ENCODE measurements at regions not wholly inside any gene's neighbourhood (a gene's known extent, or its start where the extent isn't known, plus 50 kb on each side); places are given as distances from the start of the nearest gene placed in this dataset.

DNA sequence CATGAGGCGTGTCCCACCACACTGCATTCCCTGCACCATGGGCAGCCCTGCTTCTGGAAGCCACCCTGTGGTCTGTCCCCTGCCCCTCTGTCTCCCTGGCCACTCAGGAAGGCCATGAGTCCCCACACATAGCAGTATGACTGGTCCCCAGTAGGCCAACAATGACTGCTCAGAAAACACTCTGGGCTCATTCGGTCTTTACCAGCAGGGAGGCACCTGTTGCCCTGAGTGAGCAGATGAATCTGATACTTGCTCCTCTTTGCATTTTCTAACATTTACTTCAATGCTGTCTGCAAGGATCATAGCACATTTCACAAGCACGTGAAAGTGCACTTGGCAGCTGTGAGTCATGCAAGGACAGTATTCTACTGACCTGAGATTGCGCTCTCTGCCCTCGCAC, 365.4 kb upstream of the IRX1 start:
- FAIRE-seq = no peak

DNA sequence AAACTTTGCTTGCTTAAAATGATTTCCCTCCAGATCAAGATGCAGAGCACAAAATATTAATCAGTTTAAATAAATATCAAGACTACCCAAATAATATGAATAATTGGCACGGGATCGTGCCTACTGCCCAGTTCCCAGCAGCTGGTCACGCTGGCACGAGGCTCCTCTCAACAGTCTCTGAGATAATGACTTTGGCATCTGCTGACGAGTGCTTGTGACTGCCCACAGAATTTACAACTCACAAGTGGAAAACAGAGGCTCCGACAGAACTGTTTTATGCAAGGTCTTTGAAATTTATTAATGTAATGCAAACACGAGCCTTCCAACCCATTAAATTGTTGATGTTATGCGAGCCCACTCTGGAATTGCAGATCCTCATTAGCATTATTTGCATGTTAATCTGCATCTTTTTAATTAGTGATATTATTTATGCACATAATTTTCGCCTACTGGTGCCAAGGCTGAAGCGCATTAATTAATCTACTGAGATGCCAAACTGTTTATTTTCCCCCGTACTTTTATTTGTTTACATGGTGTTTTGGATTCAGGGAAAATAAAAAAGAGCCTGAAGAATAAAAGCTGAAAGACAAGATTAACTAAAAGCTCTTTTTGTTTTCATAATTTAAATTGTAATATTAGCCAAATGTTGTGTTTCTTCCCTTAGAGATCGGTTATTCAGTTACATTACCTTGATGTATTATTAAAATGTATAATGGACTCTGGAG, 369.3 kb upstream of the IRX1 start:
- CTCF ChIA-PET = interaction anchor here (1.4 kb wide), 1 partner anchor 14 kb away, joined by 5 read pairs; no protein-coding TSS in a partner anchor
- H3K9me3 ChIP-seq = no peaks in the 10 kb centered on the region
- 19% methylated on average over 12 of the region's 12 CpGs for WGBS (ENCODE audit: missing lambda C conversion rate)
- H3K27ac ChIP-seq = no peak overlapping the region
- TF ChIP-seq KDM5A (IDR thresholded peaks at IDR 0.05) = no peak
- TF ChIP-seq, protein P1, sequence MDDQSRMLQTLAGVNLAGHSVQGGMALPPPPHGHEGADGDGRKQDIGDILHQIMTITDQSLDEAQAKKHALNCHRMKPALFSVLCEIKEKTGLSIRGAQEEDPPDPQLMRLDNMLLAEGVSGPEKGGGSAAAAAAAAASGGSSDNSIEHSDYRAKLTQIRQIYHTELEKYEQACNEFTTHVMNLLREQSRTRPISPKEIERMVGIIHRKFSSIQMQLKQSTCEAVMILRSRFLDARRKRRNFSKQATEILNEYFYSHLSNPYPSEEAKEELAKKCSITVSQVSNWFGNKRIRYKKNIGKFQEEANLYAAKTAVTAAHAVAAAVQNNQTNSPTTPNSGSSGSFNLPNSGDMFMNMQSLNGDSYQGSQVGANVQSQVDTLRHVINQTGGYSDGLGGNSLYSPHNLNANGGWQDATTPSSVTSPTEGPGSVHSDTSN (IDR thresholded peaks at IDR 0.05) = no peak
- no peak for TF ChIP-seq MAFK (IDR thresholded peaks at IDR 0.05; ENCODE audit: partially characterized antibody)
- no peak for TF ChIP-seq HOXB5 (CRISPR knock-in tag; IDR thresholded peaks at IDR 0.05)
- no peak for TF ChIP-seq TP53 (CRISPR knock-in tag; IDR thresholded peaks at IDR 0.05)
- TF ChIP-seq MAZ (IDR thresholded peaks at IDR 0.05; ENCODE audit: borderline replicate concordance, low read depth, low read length) = no peak
- TF ChIP-seq EHMT2 (IDR thresholded peaks at IDR 0.05; ENCODE audit: low read depth) = no peak
- TF ChIP-seq CBX2 (IDR thresholded peaks at IDR 0.05; ENCODE audit: borderline replicate concordance, low read depth) = no peak
- TF ChIP-seq, protein P2, sequence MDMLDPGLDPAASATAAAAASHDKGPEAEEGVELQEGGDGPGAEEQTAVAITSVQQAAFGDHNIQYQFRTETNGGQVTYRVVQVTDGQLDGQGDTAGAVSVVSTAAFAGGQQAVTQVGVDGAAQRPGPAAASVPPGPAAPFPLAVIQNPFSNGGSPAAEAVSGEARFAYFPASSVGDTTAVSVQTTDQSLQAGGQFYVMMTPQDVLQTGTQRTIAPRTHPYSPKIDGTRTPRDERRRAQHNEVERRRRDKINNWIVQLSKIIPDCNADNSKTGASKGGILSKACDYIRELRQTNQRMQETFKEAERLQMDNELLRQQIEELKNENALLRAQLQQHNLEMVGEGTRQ (IDR thresholded peaks at IDR 0.05) = no peak
- TF ChIP-seq EHF (CRISPR knock-in tag; IDR thresholded peaks at IDR 0.05) = no peak
- TF ChIP-seq SREBF2 (IDR thresholded peaks at IDR 0.05) = no peak
- TF ChIP-seq, protein P3, sequence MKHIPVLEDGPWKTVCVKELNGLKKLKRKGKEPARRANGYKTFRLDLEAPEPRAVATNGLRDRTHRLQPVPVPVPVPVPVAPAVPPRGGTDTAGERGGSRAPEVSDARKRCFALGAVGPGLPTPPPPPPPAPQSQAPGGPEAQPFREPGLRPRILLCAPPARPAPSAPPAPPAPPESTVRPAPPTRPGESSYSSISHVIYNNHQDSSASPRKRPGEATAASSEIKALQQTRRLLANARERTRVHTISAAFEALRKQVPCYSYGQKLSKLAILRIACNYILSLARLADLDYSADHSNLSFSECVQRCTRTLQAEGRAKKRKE (CRISPR knock-in tag; IDR thresholded peaks at IDR 0.05; ENCODE audit: low read depth) = no peak
- no peak for TF ChIP-seq HEYL (CRISPR knock-in tag; IDR thresholded peaks at IDR 0.05)
- no peak overlapping the region for H3K4me3 ChIP-seq
- FAIRE-seq = no peak
- DNase-seq (ENCODE audit: low read depth in 1 of 2, low spot score in 1 of 2) = no peak
- no peak for ATAC-seq
- POLR2A ChIA-PET = no interaction called here
- no peaks in the 10 kb centered on the region for H3K4me1 ChIP-seq
- H3K4me2 ChIP-seq = no peak overlapping the region

More for the DNA sequence above, 365.4 kb upstream of the IRX1 start:
- Histone ChIP-seq H3K27ac (no peak overlapping the region), H3K4me3 (no peak overlapping the region), H3K9me3 (no peaks in the 10 kb centered on the region), H3K4me2 (no peak overlapping the region), H3K4me1 (no peaks in the 10 kb centered on the region)
- CTCF ChIA-PET = no interaction called here
- DNase-seq (ENCODE audit: low read depth in 1 of 2, low spot score in 1 of 2) = no peak
- WGBS (ENCODE audit: missing lambda C conversion rate) = 18% methylated on average over 5 of the region's 5 CpGs
- TF ChIP-seq CBX8 (IDR thresholded peaks at IDR 0.05) (no peak), HOXB13 (CRISPR knock-in tag; IDR thresholded peaks at IDR 0.05; ENCODE audit: low read depth) (no peak), SREBF2 (IDR thresholded peaks at IDR 0.05) (no peak), ZFP36 (IDR thresholded peaks at IDR 0.05; ENCODE audit: borderline replicate concordance, partially characterized antibody) (no peak), TFCP2L1 (CRISPR knock-in tag; IDR thresholded peaks at IDR 0.05) (no peak), HOXB5 (CRISPR knock-in tag; IDR thresholded peaks at IDR 0.05) (no peak), MAZ (IDR thresholded peaks at IDR 0.05; ENCODE audit: borderline replicate concordance, low read depth, low read length) (no peak), CHD4 (IDR thresholded peaks at IDR 0.05; ENCODE audit: borderline replicate concordance) (no peak), RFX5 (IDR thresholded peaks at IDR 0.05) (no peak)
- TF ChIP-seq, protein P4, sequence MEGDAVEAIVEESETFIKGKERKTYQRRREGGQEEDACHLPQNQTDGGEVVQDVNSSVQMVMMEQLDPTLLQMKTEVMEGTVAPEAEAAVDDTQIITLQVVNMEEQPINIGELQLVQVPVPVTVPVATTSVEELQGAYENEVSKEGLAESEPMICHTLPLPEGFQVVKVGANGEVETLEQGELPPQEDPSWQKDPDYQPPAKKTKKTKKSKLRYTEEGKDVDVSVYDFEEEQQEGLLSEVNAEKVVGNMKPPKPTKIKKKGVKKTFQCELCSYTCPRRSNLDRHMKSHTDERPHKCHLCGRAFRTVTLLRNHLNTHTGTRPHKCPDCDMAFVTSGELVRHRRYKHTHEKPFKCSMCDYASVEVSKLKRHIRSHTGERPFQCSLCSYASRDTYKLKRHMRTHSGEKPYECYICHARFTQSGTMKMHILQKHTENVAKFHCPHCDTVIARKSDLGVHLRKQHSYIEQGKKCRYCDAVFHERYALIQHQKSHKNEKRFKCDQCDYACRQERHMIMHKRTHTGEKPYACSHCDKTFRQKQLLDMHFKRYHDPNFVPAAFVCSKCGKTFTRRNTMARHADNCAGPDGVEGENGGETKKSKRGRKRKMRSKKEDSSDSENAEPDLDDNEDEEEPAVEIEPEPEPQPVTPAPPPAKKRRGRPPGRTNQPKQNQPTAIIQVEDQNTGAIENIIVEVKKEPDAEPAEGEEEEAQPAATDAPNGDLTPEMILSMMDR (IDR thresholded peaks at IDR 0.05) = no peak
- POLR2A ChIA-PET = no interaction called here
- ATAC-seq = no peak

Measured in A549 (cell line).